Mucosa of stomach (tissue), 1 donor: ENCODE measurements at regions not wholly inside any gene's neighbourhood (a gene's known extent, or its start where the extent isn't known, plus 50 kb on each side); places are given as distances from the start of the nearest gene placed in this dataset.

Source experiments
- H3K27me3 ChIP-seq: one replicate; pipeline ENCODE4 v1.7.0; 2013; ENCODE audit warnings: mild to moderate bottlenecking, low read length; ENCODE audit not compliant: control insufficient read depth, insufficient read depth
- H3K36me3 ChIP-seq: one replicate; pipeline ENCODE4 v1.7.0; 2013; ENCODE audit warnings: low read length; ENCODE audit not compliant: control insufficient read depth, insufficient read depth
- H3K4me1 ChIP-seq: one replicate; pipeline ENCODE4 v1.7.0; 2013; ENCODE audit warnings: mild to moderate bottlenecking, low read length; ENCODE audit not compliant: control insufficient read depth, insufficient read depth
- H3K4me3 ChIP-seq: one replicate; pipeline ENCODE4 v1.7.0; 2013; ENCODE audit warnings: low read length
- H3K9ac ChIP-seq: one replicate; pipeline ENCODE4 v1.7.0; 2013; ENCODE audit warnings: mild to moderate bottlenecking, low read length, moderate library complexity
- H3K9me3 ChIP-seq: one replicate; pipeline ENCODE4 v1.7.0; 2013; ENCODE audit warnings: mild to moderate bottlenecking, low read length, moderate library complexity; ENCODE audit not compliant: control insufficient read depth
- donor health status: Pancreatic carcinoma.

GRCh38 chr15:35858707-35859106 is 312.7 kb upstream of the DPH6 start:
- Histone ChIP-seq H3K36me3 (no peaks in the 10 kb centered on the region), H3K27me3 (no peaks in the 10 kb centered on the region), H3K4me1 (no peaks in the 10 kb centered on the region), H3K9ac (no peak overlapping the region), H3K4me3 (no peak overlapping the region), H3K9me3 (no peaks in the 10 kb centered on the region)

- no peaks in the 10 kb centered on the region for H3K36me3 ChIP-seq
- no peak overlapping the region for H3K4me3 ChIP-seq
- H3K9me3 ChIP-seq: no peaks in the 10 kb centered on the region
- H3K27me3 ChIP-seq: no peaks in the 10 kb centered on the region
- no peaks in the 10 kb centered on the region for H3K4me1 ChIP-seq
- no peak overlapping the region for H3K9ac ChIP-seq
Measured at GRCh38 chr15:35863655-35864054, 317.7 kb upstream of the DPH6 start.

GRCh38 chr15:35867356-35867755 is 321.4 kb upstream of the DPH6 start:
- no peak overlapping the region for H3K9ac ChIP-seq
- H3K27me3 ChIP-seq: no peaks in the 10 kb centered on the region
- no peaks in the 10 kb centered on the region for H3K36me3 ChIP-seq

GRCh38 chr15:35871282-35871681 is 325.3 kb upstream of the DPH6 start:
- H3K9me3 ChIP-seq: no peaks in the 10 kb centered on the region
- no peaks in the 10 kb centered on the region for H3K36me3 ChIP-seq
- H3K4me3 ChIP-seq: no peak overlapping the region
- H3K4me1 ChIP-seq: no peaks in the 10 kb centered on the region
- no peaks in the 10 kb centered on the region for H3K27me3 ChIP-seq
- H3K9ac ChIP-seq: no peak overlapping the region

More at GRCh38 chr15:35867356-35867755, 321.4 kb upstream of the DPH6 start:
- no peaks in the 10 kb centered on the region for H3K9me3 ChIP-seq
- no peaks in the 10 kb centered on the region for H3K4me1 ChIP-seq
- no peak overlapping the region for H3K4me3 ChIP-seq

GRCh38 chr15:35871812-35872211 is 325.8 kb upstream of the DPH6 start:
- H3K36me3 ChIP-seq: no peaks in the 10 kb centered on the region
- no peak overlapping the region for H3K4me3 ChIP-seq
- no peaks in the 10 kb centered on the region for H3K9me3 ChIP-seq
- no peaks in the 10 kb centered on the region for H3K4me1 ChIP-seq
- no peak overlapping the region for H3K9ac ChIP-seq
- no peaks in the 10 kb centered on the region for H3K27me3 ChIP-seq

GRCh38 chr15:35872577-35872976 is 326.6 kb upstream of the DPH6 start:
- Histone ChIP-seq H3K27me3 (no peaks in the 10 kb centered on the region), H3K4me3 (no peak overlapping the region), H3K9ac (no peak overlapping the region), H3K36me3 (no peaks in the 10 kb centered on the region), H3K4me1 (no peaks in the 10 kb centered on the region), H3K9me3 (no peaks in the 10 kb centered on the region)

GRCh38 chr15:35874260-35874905 is 328.4 kb upstream of the DPH6 start:
- Histone ChIP-seq H3K27me3 (no peaks in the 10 kb centered on the region), H3K9me3 (no peaks in the 10 kb centered on the region), H3K9ac (no peak overlapping the region), H3K4me1 (no peaks in the 10 kb centered on the region), H3K36me3 (no peaks in the 10 kb centered on the region), H3K4me3 (no peak overlapping the region)

- no peak overlapping the region for H3K4me3 ChIP-seq
- H3K27me3 ChIP-seq: no peaks in the 10 kb centered on the region
- H3K9ac ChIP-seq: no peak overlapping the region
- no peaks in the 10 kb centered on the region for H3K9me3 ChIP-seq
- H3K36me3 ChIP-seq: no peaks in the 10 kb centered on the region
- H3K4me1 ChIP-seq: no peaks in the 10 kb centered on the region
Measured at GRCh38 chr15:35876762-35877161, 330.8 kb upstream of the DPH6 start.

GRCh38 chr15:35880896-35881295 is 334.9 kb upstream of the DPH6 start:
- no peaks in the 10 kb centered on the region for H3K9me3 ChIP-seq
- no peaks in the 10 kb centered on the region for H3K27me3 ChIP-seq
- no peak overlapping the region for H3K9ac ChIP-seq
- no peaks in the 10 kb centered on the region for H3K4me1 ChIP-seq
- no peak overlapping the region for H3K4me3 ChIP-seq
- H3K36me3 ChIP-seq: no peaks in the 10 kb centered on the region

- no peaks in the 10 kb centered on the region for H3K4me1 ChIP-seq
- H3K9me3 ChIP-seq: no peaks in the 10 kb centered on the region
- no peak overlapping the region for H3K4me3 ChIP-seq
- no peaks in the 10 kb centered on the region for H3K36me3 ChIP-seq
- no peak overlapping the region for H3K9ac ChIP-seq
- H3K27me3 ChIP-seq: no peaks in the 10 kb centered on the region
Measured at GRCh38 chr15:35885870-35886269, 339.9 kb upstream of the DPH6 start.

GRCh38 chr15:35886765-35887164 is 340.8 kb upstream of the DPH6 start:
- H3K27me3 ChIP-seq: no peaks in the 10 kb centered on the region
- no peak overlapping the region for H3K4me3 ChIP-seq
- no peaks in the 10 kb centered on the region for H3K36me3 ChIP-seq
- H3K9ac ChIP-seq: no peak overlapping the region
- H3K4me1 ChIP-seq: no peaks in the 10 kb centered on the region
- no peaks in the 10 kb centered on the region for H3K9me3 ChIP-seq

- H3K9me3 ChIP-seq: no peaks in the 10 kb centered on the region
- no peaks in the 10 kb centered on the region for H3K36me3 ChIP-seq
- no peak overlapping the region for H3K4me3 ChIP-seq
- no peaks in the 10 kb centered on the region for H3K27me3 ChIP-seq
- H3K9ac ChIP-seq: no peak overlapping the region
- no peaks in the 10 kb centered on the region for H3K4me1 ChIP-seq
Measured at GRCh38 chr15:35888815-35889214, 342.9 kb upstream of the DPH6 start.

GRCh38 chr15:35907511-35907910 is 361.5 kb upstream of the DPH6 start:
- Histone ChIP-seq H3K36me3 (no peaks in the 10 kb centered on the region), H3K4me1 (no peaks in the 10 kb centered on the region), H3K9me3 (no peaks in the 10 kb centered on the region), H3K9ac (no peak overlapping the region), H3K4me3 (no peak overlapping the region), H3K27me3 (no peaks in the 10 kb centered on the region)
